GM12878 (cell line): ENCODE measurements at regions not wholly inside any gene's neighbourhood (a gene's known extent, or its start where the extent isn't known, plus 50 kb on each side); places are given as distances from the start of the nearest gene placed in this dataset.

Experiments used
- ATAC-seq: fragments of 200-7000 bp; cut with Tn5 transposase; 3 replicates; pipeline ENCODE4 v1.9.1; 2020; ENCODE audit warnings: mild to moderate bottlenecking, moderate library complexity
- BruUV-seq: library from RNA; stranded (reverse); fragments of 400-500 nt; replicated peaks from 2 replicates; lab custom pipeline; 2021; lab: Mats Ljungman, UMichigan
- CTCF ChIA-PET: fragments of 300-600 bp; sonication (Branson Sonifier 250); formaldehyde crosslinking; extraction: SDS; loops from one replicate; lab custom pipeline; 2021; ENCODE audit warnings: inconsistent platforms; lab: Yijun Ruan, JAX
- POLR2A ChIA-PET: fragments of 350-600 bp; formaldehyde crosslinking; extraction: SDS; loops from one replicate; lab custom pipeline; 2021; ENCODE audit warnings: inconsistent platforms; lab: Charles Lee
- RAD21 ChIA-PET: fragments of 300-600 bp; sonication (Branson Sonifier 250); formaldehyde crosslinking; loops from one replicate; lab custom pipeline; 2023; ENCODE audit warnings: antibody characterized with exemption; ENCODE audit not compliant: unreplicated experiment; lab: Charles Lee
- SMC1A ChIA-PET: fragments of 300-600 bp; sonication (Branson Sonifier 250); formaldehyde crosslinking; loops from one replicate; lab custom pipeline; 2023; ENCODE audit not compliant: unreplicated experiment, uncharacterized antibody; lab: Charles Lee
- DNase-seq: peaks from one replicate; pipeline ENCODE4 v3.0.0-alpha.2; 2011; ENCODE audit warnings: low read depth, low spot score
- FAIRE-seq: peaks from 3 replicates; lab custom pipeline; 2011; peaks lifted over from hg19 to GRCh38; lab: Jason Lieb, UNC
- H2AFZ ChIP-seq: 2 replicates; pipeline ENCODE4 v1.6.0; 2011; ENCODE audit warnings: low read depth, low read length, control low read depth; ENCODE audit not compliant: control insufficient read depth
- H3K27ac ChIP-seq: 2 replicates; pipeline ENCODE4 v1.5.1; 2011; ENCODE audit warnings: control low read depth; ENCODE audit not compliant: control insufficient read depth, insufficient read depth
- H3K27me3 ChIP-seq, 2 experiments: replicated peaks in 1 of 2; 2 replicates each; pipeline versions ENCODE4 v1.6.0 to v1.6.1; 2011; ENCODE audit warnings: low read length in 1 of 2; ENCODE audit not compliant: control insufficient read depth in 2 of 2, insufficient read depth in 2 of 2
- H3K36me3 ChIP-seq, 2 experiments: 2 replicates each; pipeline ENCODE4 v1.5.1; 2011; ENCODE audit warnings: low read length in 1 of 2; ENCODE audit not compliant: control insufficient read depth in 2 of 2, insufficient read depth in 2 of 2
- H3K4me1 ChIP-seq: 2 replicates; pipeline ENCODE4 v1.6.1; 2011; ENCODE audit warnings: mild to moderate bottlenecking, low read length, moderate library complexity, mixed read lengths; ENCODE audit not compliant: control insufficient read depth, insufficient read depth
- H3K4me2 ChIP-seq: 2 replicates; pipeline ENCODE4 v1.6.0; 2011; ENCODE audit warnings: control low read depth; ENCODE audit not compliant: control insufficient read depth, insufficient read depth
- H3K4me3 ChIP-seq: fragments of 200-600 bp; sonication (generic); 2 replicates; pipeline ENCODE4 v1.5.1; 2016
- H3K79me2 ChIP-seq: 2 replicates; pipeline ENCODE4 v1.6.0; 2011; ENCODE audit warnings: low read length; ENCODE audit not compliant: control insufficient read depth, insufficient read depth
- H3K9ac ChIP-seq: 2 replicates; pipeline ENCODE4 v1.8.0; 2011; ENCODE audit warnings: low read length, control low read depth, mixed read lengths; ENCODE audit not compliant: control insufficient read depth, insufficient read depth
- H3K9me3 ChIP-seq: replicated peaks from 3 replicates; pipeline ENCODE4 v1.5.1; 2011; ENCODE audit warnings: mild to moderate bottlenecking, low read length; ENCODE audit not compliant: control insufficient read depth, insufficient read depth
- H4K20me1 ChIP-seq: 2 replicates; pipeline ENCODE4 v1.6.0; 2011; ENCODE audit not compliant: control insufficient read depth, insufficient read depth
- EED ChIP-seq: sonication (generic); IDR thresholded peaks from 2 replicates; pipeline ENCODE4 v1.6.1; 2016; ENCODE audit warnings: antibody characterized with exemption, low read depth
- MTA3 ChIP-seq: IDR thresholded peaks from 2 replicates; pipeline ENCODE4 v1.6.1; 2012; ENCODE audit warnings: low read length, inconsistent platforms, borderline replicate concordance
- RBBP5 ChIP-seq: fragments of 200-600 bp; sonication (generic); conservative IDR thresholded peaks from 2 replicates; pipeline ENCODE4 v1.6.1; 2016
- RFX5 ChIP-seq: IDR thresholded peaks from 2 replicates; pipeline ENCODE4 v1.6.1; 2011; ENCODE audit warnings: low read depth, low read length, improper control_type of control experiment
- RUNX3 ChIP-seq: IDR thresholded peaks from 2 replicates; pipeline ENCODE4 v1.6.1; 2012; ENCODE audit warnings: low read length, inconsistent platforms
- TCF7 ChIP-seq: IDR thresholded peaks from 2 replicates; pipeline ENCODE4 v1.6.1; 2014; ENCODE audit warnings: antibody characterized with exemption, borderline replicate concordance
- WGBS: methylation state at CpG from one replicate; pipeline ENCODE4 v1.1.6; 2016; ENCODE audit warnings: low lambda C conversion rate; ENCODE audit not compliant: insufficient replicate concordance, insufficient coverage; ENCODE audit errors: missing lambda C conversion rate; 5-methylcytosine and 5-hydroxymethylcytosine counted together
- in situ Hi-C: fragments of 300-500 bp; cut with MboI; formaldehyde crosslinking; loops from 9 replicates; pipeline ENCODE4 v1.14.3; 2018; ENCODE audit warnings: mixed read lengths
- intact Hi-C: fragments of 100-400 bp; cut with micrococcal nuclease; formaldehyde crosslinking; loops from one replicate; pipeline ENCODE4 v1.14.2; 2022; ENCODE audit not compliant: unreplicated experiment
- TF ChIP-seq, protein P1 (sequence below): fragments of 450-650 bp; IDR thresholded peaks from 2 replicates; pipeline ENCODE4 v1.6.1; 2017; ENCODE audit warnings: antibody characterized with exemption, mild to moderate bottlenecking, moderate library complexity

DNA sequence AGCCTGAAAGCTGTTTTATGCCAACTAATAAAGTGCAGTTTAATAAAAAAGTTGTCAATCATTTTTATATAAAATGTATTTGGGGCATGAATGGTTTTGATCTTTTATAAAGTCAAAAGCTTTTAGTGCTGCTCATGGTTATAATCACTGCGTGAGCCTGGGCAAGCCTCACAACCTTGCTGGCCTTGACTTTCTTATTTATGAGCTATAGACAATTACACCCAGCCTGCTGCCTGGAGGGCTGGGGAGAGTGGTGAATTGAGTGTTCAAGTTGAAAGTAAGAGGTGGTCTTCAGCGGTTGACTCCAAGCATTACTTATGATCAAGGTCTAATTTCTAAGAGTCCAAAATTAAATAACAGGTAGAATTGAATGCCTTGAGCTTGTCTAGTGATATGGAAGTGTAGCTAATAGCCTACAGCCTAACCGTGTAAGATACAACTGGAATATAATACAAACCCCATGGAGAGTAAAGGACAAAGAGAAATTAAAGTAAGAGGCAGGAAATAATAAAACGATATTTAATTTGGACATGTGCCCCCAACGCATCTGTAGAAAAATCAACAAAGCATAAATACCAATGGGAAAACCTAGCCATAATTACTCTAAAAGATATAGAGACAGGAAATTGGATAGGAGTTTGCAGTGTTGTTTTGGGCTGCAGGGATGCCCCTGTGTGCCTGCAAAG lies 106.0 kb upstream of the CYP1B1 start:
- no peak for FAIRE-seq
- peaks cover 33% of the 10 kb centered on the region for H3K4me1 ChIP-seq

More for the DNA sequence above, 106.0 kb upstream of the CYP1B1 start:
- no peaks in the 10 kb centered on the region for H3K27me3 ChIP-seq
- ChIA-PET POLR2A (no interaction called here), CTCF (interaction anchor here (1.1 kb wide), 1 partner anchor 93 kb away, joined by 4 read pairs; no protein-coding TSS in a partner anchor), RAD21 (interaction anchor here (0.8 kb wide), 1 partner anchor 20 kb away, joined by 3 read pairs; no protein-coding TSS in a partner anchor), SMC1A (interaction anchor here (1.2 to 1.8 kb wide), 5 partner anchors 16 to 144 kb away, joined by 3 to 6 read pairs (median 4); no protein-coding TSS in a partner anchor)
- no peaks in the 10 kb centered on the region for H4K20me1 ChIP-seq
- H3K4me3 ChIP-seq = no peak overlapping the region
- no peaks in the 10 kb centered on the region for H3K36me3 ChIP-seq
- no peak for ATAC-seq
- no peak overlapping the region for H3K27ac ChIP-seq
- BruUV-seq = no TSS peak
- intact Hi-C loops (loop anchor here (10.0 kb wide), 1 partner anchor 787 kb away; no protein-coding TSS in a partner anchor), in situ Hi-C loops (no loop called here)
- no peak for DNase-seq
- TF ChIP-seq TCF7 (no peak), RBBP5 (no peak), MTA3 (no peak), RUNX3 (no peak), RFX5 (no peak), EED (no peak)
- TF ChIP-seq, protein P1, sequence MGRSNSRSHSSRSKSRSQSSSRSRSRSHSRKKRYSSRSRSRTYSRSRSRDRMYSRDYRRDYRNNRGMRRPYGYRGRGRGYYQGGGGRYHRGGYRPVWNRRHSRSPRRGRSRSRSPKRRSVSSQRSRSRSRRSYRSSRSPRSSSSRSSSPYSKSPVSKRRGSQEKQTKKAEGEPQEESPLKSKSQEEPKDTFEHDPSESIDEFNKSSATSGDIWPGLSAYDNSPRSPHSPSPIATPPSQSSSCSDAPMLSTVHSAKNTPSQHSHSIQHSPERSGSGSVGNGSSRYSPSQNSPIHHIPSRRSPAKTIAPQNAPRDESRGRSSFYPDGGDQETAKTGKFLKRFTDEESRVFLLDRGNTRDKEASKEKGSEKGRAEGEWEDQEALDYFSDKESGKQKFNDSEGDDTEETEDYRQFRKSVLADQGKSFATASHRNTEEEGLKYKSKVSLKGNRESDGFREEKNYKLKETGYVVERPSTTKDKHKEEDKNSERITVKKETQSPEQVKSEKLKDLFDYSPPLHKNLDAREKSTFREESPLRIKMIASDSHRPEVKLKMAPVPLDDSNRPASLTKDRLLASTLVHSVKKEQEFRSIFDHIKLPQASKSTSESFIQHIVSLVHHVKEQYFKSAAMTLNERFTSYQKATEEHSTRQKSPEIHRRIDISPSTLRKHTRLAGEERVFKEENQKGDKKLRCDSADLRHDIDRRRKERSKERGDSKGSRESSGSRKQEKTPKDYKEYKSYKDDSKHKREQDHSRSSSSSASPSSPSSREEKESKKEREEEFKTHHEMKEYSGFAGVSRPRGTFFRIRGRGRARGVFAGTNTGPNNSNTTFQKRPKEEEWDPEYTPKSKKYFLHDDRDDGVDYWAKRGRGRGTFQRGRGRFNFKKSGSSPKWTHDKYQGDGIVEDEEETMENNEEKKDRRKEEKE = no peak
- no peaks in the 10 kb centered on the region for H3K79me2 ChIP-seq
- WGBS = 73% methylated on average over 5 of the region's 5 CpGs
- no peak overlapping the region for H3K9ac ChIP-seq
- peaks cover 7% of the 10 kb centered on the region; the same call in 2 of the 3 replicates for H3K9me3 ChIP-seq
- no peak overlapping the region for H2AFZ ChIP-seq
- no peak overlapping the region for H3K4me2 ChIP-seq
